Natural killer cell (primary cell): ENCODE measurements at regions not wholly inside any gene's neighbourhood (a gene's known extent, or its start where the extent isn't known, plus 50 kb on each side); places are given as distances from the start of the nearest gene placed in this dataset.
A peak's percentile ranks its signal among the peaks of the same experiment; 100 is the strongest.

ENCODE experiments used
- ATAC-seq, 3 donors: fragments of 150-1000 bp in 2 of 3; fragments of 200-7000 bp in 1 of 3; cut with Tn5 transposase; 1 replicate in 1 of 3; 2 replicates in 2 of 3; pipeline ENCODE4 v1.10.0; 2021; ENCODE audit warnings: mild to moderate bottlenecking in 2 of 3, moderate library complexity in 2 of 3
- DNase-seq, 2 donors: peaks; one replicate each; pipeline versions ENCODE4 v3.0.0 to v3.0.0-alpha.2; 2013 to 2021; ENCODE audit warnings: mixed read lengths in 1 of 2
- H3K27ac ChIP-seq: one replicate; pipeline ENCODE4 v1.5.1; 2013; ENCODE audit warnings: mild to moderate bottlenecking, low read length
- H3K27me3 ChIP-seq: one replicate; pipeline ENCODE4 v1.6.1; 2013; ENCODE audit warnings: low read length; ENCODE audit not compliant: control insufficient read depth, insufficient read depth
- H3K36me3 ChIP-seq: one replicate; pipeline ENCODE4 v1.6.1; 2013; ENCODE audit warnings: low read length; ENCODE audit not compliant: control insufficient read depth, insufficient read depth
- H3K4me1 ChIP-seq: one replicate; pipeline ENCODE4 v1.6.1; 2013; ENCODE audit warnings: low read length; ENCODE audit not compliant: control insufficient read depth, insufficient read depth
- H3K4me3 ChIP-seq: one replicate; pipeline ENCODE4 v1.5.1; 2013; ENCODE audit warnings: low read length
- H3K9me3 ChIP-seq: one replicate; pipeline ENCODE4 v1.6.1; 2013; ENCODE audit warnings: low read length; ENCODE audit not compliant: control insufficient read depth, insufficient read depth
- H3K27ac Mint-ChIP-seq, 2 donors: one replicate each; pipeline ENCODE4 v1.8.0; 2022; ENCODE audit warnings: mild to moderate bottlenecking in 2 of 2, mixed read lengths in 2 of 2, moderate library complexity in 1 of 2
- H3K27me3 Mint-ChIP-seq, 2 donors: one replicate each; pipeline ENCODE4 v1.8.0; 2022; ENCODE audit warnings: low read depth in 2 of 2, mixed read lengths in 2 of 2
- H3K36me3 Mint-ChIP-seq: one replicate; pipeline ENCODE4 v1.8.0; 2022; ENCODE audit warnings: mixed read lengths
- H3K4me1 Mint-ChIP-seq, 2 donors: one replicate each; pipeline ENCODE4 v1.8.0; 2022; ENCODE audit warnings: mixed read lengths in 2 of 2
- H3K4me3 Mint-ChIP-seq: one replicate; pipeline ENCODE4 v1.8.0; 2022; ENCODE audit warnings: mild to moderate bottlenecking, moderate library complexity, mixed read lengths
- H3K9me3 Mint-ChIP-seq, 2 donors: one replicate each; pipeline ENCODE4 v1.8.0; 2022; ENCODE audit warnings: mixed read lengths in 2 of 2
- CTCF ChIP-seq: fragments of 200-600 bp; IDR thresholded peaks from one replicate; pipeline ENCODE4 v1.8.0; 2022; ENCODE audit warnings: antibody characterized with exemption
- WGBS: methylation state at CpG from one replicate; pipeline ENCODE4 v1.1.7; 2013; ENCODE audit warnings: missing lambda C conversion rate; ENCODE audit not compliant: insufficient coverage; 5-methylcytosine and 5-hydroxymethylcytosine counted together
- intact Hi-C: fragments of 100-400 bp; cut with micrococcal nuclease; formaldehyde crosslinking; loops from one replicate; pipeline ENCODE4 v1.14.2; 2022

- H3K4me1 ChIP-seq: no peaks in the 10 kb centered on the region
- Mint-ChIP-seq H3K27me3 (no peaks in the 10 kb centered on the region), H3K9me3 (peaks cover 2 to 8% of the 10 kb centered on the region in 2 donors), H3K27ac (no peak overlapping the region), H3K4me3 (no peak overlapping the region), H3K4me1 (no peaks in the 10 kb centered on the region), H3K36me3 (no peaks in the 10 kb centered on the region)
- no peak overlapping the region for H3K4me3 ChIP-seq
- DNase-seq (no peak), ATAC-seq (no peak)
- no peaks in the 10 kb centered on the region for H3K27me3 ChIP-seq
- H3K9me3 ChIP-seq: no peaks in the 10 kb centered on the region
- no peak overlapping the region for H3K27ac ChIP-seq
- TF ChIP-seq CTCF: no peak
- no peaks in the 10 kb centered on the region for H3K36me3 ChIP-seq
- intact Hi-C loops: no loop called here
Observed at GRCh38 chr7:114070246-114070645, 151.4 kb upstream of the PPP1R3A start.

GRCh38 chr7:114062810-114063209 is 144.0 kb upstream of the PPP1R3A start:
- intact Hi-C loops: no loop called here
- Histone ChIP-seq H3K4me1 (no peaks in the 10 kb centered on the region), H3K4me3 (no peak overlapping the region), H3K27me3 (no peaks in the 10 kb centered on the region), H3K27ac (no peak overlapping the region), H3K36me3 (no peaks in the 10 kb centered on the region), H3K9me3 (no peaks in the 10 kb centered on the region)
- Mint-ChIP-seq H3K9me3 (peaks cover 6 to 9% of the 10 kb centered on the region in 2 donors), H3K27ac (no peak overlapping the region), H3K4me1 (no peaks in the 10 kb centered on the region), H3K27me3 (no peaks in the 10 kb centered on the region), H3K36me3 (no peaks in the 10 kb centered on the region), H3K4me3 (no peak overlapping the region)
- no peak for ATAC-seq
- DNase-seq: no peak
- WGBS: 82% methylated on average over 3 of the region's 3 CpGs
- TF ChIP-seq CTCF: no peak

GRCh38 chr7:114051871-114052331 is 133.1 kb upstream of the PPP1R3A start:
- Mint-ChIP-seq H3K36me3 (no peaks in the 10 kb centered on the region), H3K27me3 (no peaks in the 10 kb centered on the region), H3K9me3 (peaks cover 2 to 6% of the 10 kb centered on the region in 2 donors), H3K27ac (no peak overlapping the region), H3K4me3 (no peak overlapping the region), H3K4me1 (peaks cover 8 to 10% of the 10 kb centered on the region in 2 donors)
- Histone ChIP-seq H3K27ac (no peak overlapping the region), H3K36me3 (no peaks in the 10 kb centered on the region), H3K4me1 (peaks cover 6% of the 10 kb centered on the region), H3K4me3 (no peak overlapping the region), H3K27me3 (no peaks in the 10 kb centered on the region), H3K9me3 (no peaks in the 10 kb centered on the region)
- no peak for TF ChIP-seq CTCF
- WGBS: 13% methylated on average over 2 of the region's 2 CpGs
- ATAC-seq: peak in 1 of 3 donors; percentile 37
- DNase-seq: no peak
- intact Hi-C loops: no loop called here

- H3K27me3 Mint-ChIP-seq: no peaks in the 10 kb centered on the region
- WGBS: 87% methylated on average over 3 of the region's 3 CpGs
- no peaks in the 10 kb centered on the region for H3K9me3 Mint-ChIP-seq
Observed at GRCh38 chr7:114050571-114050970, 131.8 kb upstream of the PPP1R3A start.

More at GRCh38 chr7:114050571-114050970, 131.8 kb upstream of the PPP1R3A start:
- intact Hi-C loops: no loop called here
- H3K4me1 Mint-ChIP-seq: peaks cover 8 to 10% of the 10 kb centered on the region in 2 donors
- ATAC-seq: no peak
- peaks cover 6% of the 10 kb centered on the region for H3K4me1 ChIP-seq
- H3K4me3 Mint-ChIP-seq: no peak overlapping the region
- H3K36me3 ChIP-seq: no peaks in the 10 kb centered on the region
- H3K27ac Mint-ChIP-seq: no peak overlapping the region
- H3K9me3 ChIP-seq: no peaks in the 10 kb centered on the region
- TF ChIP-seq CTCF: no peak
- H3K36me3 Mint-ChIP-seq: no peaks in the 10 kb centered on the region
- no peak overlapping the region for H3K27ac ChIP-seq
- no peaks in the 10 kb centered on the region for H3K27me3 ChIP-seq
- DNase-seq: no peak
- no peak overlapping the region for H3K4me3 ChIP-seq
